ENCODE measurements at regions not wholly inside any gene's neighbourhood (a gene's known extent, or its start where the extent isn't known, plus 50 kb on each side); places are given as distances from the start of the nearest gene placed in this dataset.

- H3K27me3 Mint-ChIP-seq (ENCODE audit: insufficient read depth, unreplicated experiment) = no peaks in the 10 kb centered on the region
- no peaks in the 10 kb centered on the region for H3K4me1 Mint-ChIP-seq (ENCODE audit: insufficient read depth, unreplicated experiment)
- DNase-seq (ENCODE audit: unreplicated experiment) = no peak
- no peaks in the 10 kb centered on the region for H3K36me3 Mint-ChIP-seq (ENCODE audit: insufficient read depth, unreplicated experiment)
- POLR2A ChIA-PET = no interaction called here
- H3K27ac Mint-ChIP-seq (ENCODE audit: low read depth, unreplicated experiment) = no peak overlapping the region
- no peak for TF ChIP-seq CTCF (IDR thresholded peaks at IDR 0.05; ENCODE audit: unreplicated experiment)
- BruUV-seq (replicated peaks) = no TSS peak
- H3K4me3 Mint-ChIP-seq (ENCODE audit: unreplicated experiment) = no peak overlapping the region
- H3K9me3 Mint-ChIP-seq (ENCODE audit: unreplicated experiment) = peaks cover 43% of the 10 kb centered on the region
- CTCF ChIA-PET = interaction anchor here (1.4 kb wide), 1 partner anchor 10 kb away, joined by 3 read pairs; no protein-coding TSS in a partner anchor
- intact Hi-C loops (cut with micrococcal nuclease) = no loop called here
These were observed 465.4 kb upstream of the CCL2 start for GRCh38 chr17:33789658-33790057.

- TF ChIP-seq CTCF (IDR thresholded peaks at IDR 0.05; ENCODE audit: unreplicated experiment) = no peak
- no peak for DNase-seq (ENCODE audit: unreplicated experiment)
- ChIA-PET CTCF (interaction anchor here (1.5 kb wide), 1 partner anchor 17 kb away, joined by 3 read pairs; no protein-coding TSS in a partner anchor), POLR2A (no interaction called here)
- intact Hi-C loops (cut with micrococcal nuclease) = no loop called here
- Mint-ChIP-seq H3K4me3 (ENCODE audit: unreplicated experiment) (no peak overlapping the region), H3K4me1 (ENCODE audit: insufficient read depth, unreplicated experiment) (no peaks in the 10 kb centered on the region), H3K9me3 (ENCODE audit: unreplicated experiment) (peaks cover 26% of the 10 kb centered on the region), H3K27ac (ENCODE audit: low read depth, unreplicated experiment) (no peak overlapping the region), H3K27me3 (ENCODE audit: insufficient read depth, unreplicated experiment) (no peaks in the 10 kb centered on the region), H3K36me3 (ENCODE audit: insufficient read depth, unreplicated experiment) (no peaks in the 10 kb centered on the region)
- BruUV-seq (replicated peaks) = no TSS peak
These were observed 457.9 kb upstream of the CCL2 start for GRCh38 chr17:33797181-33797580.

- TF ChIP-seq CTCF (IDR thresholded peaks at IDR 0.05; ENCODE audit: unreplicated experiment) = no peak
- no peaks in the 10 kb centered on the region for H3K27me3 Mint-ChIP-seq (ENCODE audit: insufficient read depth, unreplicated experiment)
- H3K27ac Mint-ChIP-seq (ENCODE audit: low read depth, unreplicated experiment) = no peak overlapping the region
- peaks cover 26% of the 10 kb centered on the region for H3K9me3 Mint-ChIP-seq (ENCODE audit: unreplicated experiment)
- H3K36me3 Mint-ChIP-seq (ENCODE audit: insufficient read depth, unreplicated experiment) = no peaks in the 10 kb centered on the region
- intact Hi-C loops (cut with micrococcal nuclease) = no loop called here
- H3K4me1 Mint-ChIP-seq (ENCODE audit: insufficient read depth, unreplicated experiment) = no peaks in the 10 kb centered on the region
- BruUV-seq (replicated peaks) = no TSS peak
- no peak overlapping the region for H3K4me3 Mint-ChIP-seq (ENCODE audit: unreplicated experiment)
- CTCF ChIA-PET = interaction anchor here (0.8 kb wide), 1 partner anchor 19 kb away, joined by 3 read pairs; no protein-coding TSS in a partner anchor
- no peak for DNase-seq (ENCODE audit: unreplicated experiment)
- POLR2A ChIA-PET = no interaction called here
These were observed 456.8 kb upstream of the CCL2 start for GRCh38 chr17:33798308-33798707.

GRCh38 chr17:33802349-33803198, 452.5 kb upstream of the CCL2 start:
- Mint-ChIP-seq H3K4me3 (ENCODE audit: unreplicated experiment) (no peak overlapping the region), H3K9me3 (ENCODE audit: unreplicated experiment) (peaks cover 39% of the 10 kb centered on the region)

More at GRCh38 chr17:33802349-33803198, 452.5 kb upstream of the CCL2 start:
- no TSS peak for BruUV-seq (replicated peaks)
- Mint-ChIP-seq H3K27ac (ENCODE audit: low read depth, unreplicated experiment) (no peak overlapping the region), H3K36me3 (ENCODE audit: insufficient read depth, unreplicated experiment) (no peaks in the 10 kb centered on the region), H3K4me1 (ENCODE audit: insufficient read depth, unreplicated experiment) (no peaks in the 10 kb centered on the region), H3K27me3 (ENCODE audit: insufficient read depth, unreplicated experiment) (no peaks in the 10 kb centered on the region)
- CTCF ChIA-PET = interaction anchor here (0.7 kb wide), 1 partner anchor 30 kb away, joined by 3 read pairs; no protein-coding TSS in a partner anchor
- POLR2A ChIA-PET = no interaction called here
- no peak for TF ChIP-seq CTCF (IDR thresholded peaks at IDR 0.05; ENCODE audit: unreplicated experiment)
- intact Hi-C loops (cut with micrococcal nuclease) = no loop called here
- no peak for DNase-seq (ENCODE audit: unreplicated experiment)

All from MCF 10A (cell line).